SK-N-SH (cell line): ENCODE measurements at regions not wholly inside any gene's neighbourhood (a gene's known extent, or its start where the extent isn't known, plus 50 kb on each side); places are given as distances from the start of the nearest gene placed in this dataset.

ENCODE experiments used
- CTCF ChIA-PET: fragments of 300-600, 350-600 bp; formaldehyde crosslinking; extraction: SDS; loops from one replicate; lab custom pipeline; 2021; lab: Yijun Ruan, JAX
- POLR2A ChIA-PET: fragments of 350-600 bp; sonication (Branson Sonifier 250); formaldehyde crosslinking; extraction: SDS; loops from one replicate; lab custom pipeline; 2020; ENCODE audit warnings: antibody characterized with exemption, inconsistent platforms; lab: Yijun Ruan, JAX
- DNase-seq: peaks from one replicate; pipeline ENCODE4 v3.0.0; 2012
- H2AFZ ChIP-seq: fragments of 200-600 bp; sonication (generic); 2 replicates; pipeline ENCODE4 v1.8.1; 2016; ENCODE audit warnings: antibody characterized with exemption, mild to moderate bottlenecking, low read depth
- H3F3A ChIP-seq: fragments of 200-600 bp; sonication (generic); replicated peaks from 2 replicates; pipeline ENCODE3; 2016; ENCODE audit warnings: antibody characterized with exemption, mild to moderate bottlenecking; ENCODE audit not compliant: insufficient read depth
- H3K27ac ChIP-seq, 2 experiments: fragments of 200-500 bp in 1 of 2; fragments of 200-600 bp in 1 of 2; sonication (Bioruptor generic) in 1 of 2; sonication (generic), shearing (Covaris generic) in 1 of 2; 2 replicates each; pipeline versions ENCODE4 v1.5.1 to v1.6.1; 2014 to 2016; ENCODE audit warnings: low read depth in 2 of 2, inconsistent platforms in 1 of 2, low read length in 1 of 2, mild to moderate bottlenecking in 1 of 2, mixed read lengths in 1 of 2
- H3K27me3 ChIP-seq: fragments of 200-600 bp; sonication (generic), shearing (Covaris generic); 2 replicates; pipeline ENCODE4 v1.6.1; 2016; ENCODE audit warnings: mixed run types; ENCODE audit not compliant: insufficient read depth
- H3K36me3 ChIP-seq, 2 experiments: fragments of 200-500 bp in 1 of 2; fragments of 200-600 bp in 1 of 2; sonication (Bioruptor generic) in 1 of 2; sonication (generic) in 1 of 2; replicated peaks in 1 of 2; 2 replicates each; pipeline versions ENCODE3 to v1.5.1; 2014 to 2016; ENCODE audit warnings: low read length in 1 of 2, mild to moderate bottlenecking in 1 of 2; ENCODE audit not compliant: insufficient read depth in 2 of 2, control insufficient read depth in 1 of 2
- H3K4me1 ChIP-seq, 2 experiments: fragments of 200-500 bp in 1 of 2; fragments of 200-600 bp in 1 of 2; sonication (Bioruptor generic) in 1 of 2; sonication (generic), shearing (Covaris generic) in 1 of 2; 2 replicates each; pipeline versions ENCODE4 v1.5.1 to v1.6.1; 2014 to 2016; ENCODE audit warnings: low read depth in 1 of 2, low read length in 1 of 2, mixed run types in 1 of 2; ENCODE audit not compliant: insufficient read depth in 2 of 2, control insufficient read depth in 1 of 2
- H3K4me2 ChIP-seq: fragments of 200-600 bp; sonication (generic), shearing (Covaris generic); 2 replicates; pipeline ENCODE4 v1.6.1; 2017; ENCODE audit warnings: mixed run types
- H3K4me3 ChIP-seq, 2 experiments: fragments of 200-500 bp in 1 of 2; fragments of 200-600 bp in 1 of 2; sonication (Bioruptor generic) in 1 of 2; sonication (generic), shearing (Covaris generic) in 1 of 2; 2 replicates each; pipeline versions ENCODE4 v1.5.1 to v1.8.1; 2014 to 2016; ENCODE audit warnings: low read depth in 2 of 2, inconsistent platforms in 1 of 2, low read length in 1 of 2, mild to moderate bottlenecking in 1 of 2, mixed read lengths in 1 of 2, moderate library complexity in 1 of 2
- H3K79me2 ChIP-seq: fragments of 200-600 bp; sonication (generic); 2 replicates; pipeline ENCODE4 v1.8.1; 2017; ENCODE audit warnings: mild to moderate bottlenecking; ENCODE audit not compliant: insufficient read depth
- H3K9ac ChIP-seq: fragments of 200-600 bp; sonication (generic); 2 replicates; pipeline ENCODE4 v1.6.1; 2017; ENCODE audit warnings: mixed run types
- H3K9me2 ChIP-seq: fragments of 200-600 bp; sonication (generic); 2 replicates; pipeline ENCODE4 v1.6.1; 2017; ENCODE audit warnings: mixed run types
- H3K9me3 ChIP-seq: fragments of 200-600 bp; sonication (generic); 2 replicates; pipeline ENCODE4 v1.6.1; 2017; ENCODE audit warnings: mixed run types, mild to moderate bottlenecking, moderate library complexity
- H4K20me1 ChIP-seq: fragments of 200-600 bp; sonication (generic); 2 replicates; pipeline ENCODE4 v1.6.1; 2017; ENCODE audit warnings: mild to moderate bottlenecking, mixed run types; ENCODE audit not compliant: insufficient read depth
- CTCF ChIP-seq: fragments of 200-600 bp; sonication (generic); IDR thresholded peaks from 2 replicates; pipeline ENCODE4 v1.6.1; 2017; ENCODE audit warnings: antibody characterized with exemption, mild to moderate bottlenecking, moderate library complexity
- EZH2phosphoT487 ChIP-seq: fragments of 200-600 bp; sonication (generic); IDR thresholded peaks from 2 replicates; pipeline ENCODE4 v1.6.1; 2017; ENCODE audit warnings: low read depth, mixed run types, mild to moderate bottlenecking, antibody characterized with exemption, moderate library complexity, borderline replicate concordance
- FOXJ3 ChIP-seq: sonication (generic); formaldehyde crosslinking; IDR thresholded peaks from 2 replicates; pipeline ENCODE4 v1.5.1; 2020; ENCODE audit warnings: mild to moderate bottlenecking, missing genetic modification reagents
- GATA2 ChIP-seq: sonication (generic); formaldehyde crosslinking; IDR thresholded peaks from 2 replicates; pipeline ENCODE4 v1.5.0; 2020; ENCODE audit warnings: mild to moderate bottlenecking, missing genetic modification reagents
- IRF3 ChIP-seq: fragments of 150-350 bp; IDR thresholded peaks from 2 replicates; pipeline ENCODE4 v1.6.1; 2016; ENCODE audit warnings: mild to moderate bottlenecking, low read depth, low read length
- JUND ChIP-seq: IDR thresholded peaks from 2 replicates; pipeline ENCODE4 v1.4.0; 2012
- NFIC ChIP-seq: IDR thresholded peaks from 2 replicates; pipeline ENCODE4 v1.4.0; 2012; ENCODE audit warnings: borderline replicate concordance
- NRF1 ChIP-seq: IDR thresholded peaks from 2 replicates; pipeline ENCODE4 v1.6.1; 2012; ENCODE audit warnings: low read depth, mild to moderate bottlenecking, low read length
- POLR2AphosphoS5 ChIP-seq: IDR thresholded peaks from 2 replicates; pipeline ENCODE4 v1.6.1; 2012; ENCODE audit warnings: low read depth, low read length
- REST ChIP-seq: IDR thresholded peaks from 2 replicates; pipeline ENCODE4 v1.6.1; 2012; ENCODE audit warnings: mild to moderate bottlenecking, low read depth, low read length, moderate library complexity
- TAF1 ChIP-seq: IDR thresholded peaks from 2 replicates; pipeline ENCODE4 v1.6.1; 2012; ENCODE audit warnings: low read depth, mild to moderate bottlenecking, low read length, moderate library complexity, borderline replicate concordance
- TEAD4 ChIP-seq: IDR thresholded peaks from 2 replicates; pipeline ENCODE4 v1.4.0; 2012; ENCODE audit warnings: mild to moderate bottlenecking, borderline replicate concordance; ENCODE audit not compliant: insufficient read depth
- YY1 ChIP-seq: IDR thresholded peaks from 2 replicates; pipeline ENCODE4 v1.4.0; 2012; ENCODE audit warnings: low read depth, mild to moderate bottlenecking
- ZBTB33 ChIP-seq: IDR thresholded peaks from 2 replicates; pipeline ENCODE4 v1.4.0; 2012; ENCODE audit warnings: low read depth, borderline replicate concordance
- WGBS: methylation state at CpG from one replicate; pipeline ENCODE4 v1.1.6; 2017; ENCODE audit warnings: low lambda C conversion rate; 5-methylcytosine and 5-hydroxymethylcytosine counted together

GRCh38 chr17:14873540-14873939 is 391.6 kb downstream of the PMP22 start:
- CTCF ChIA-PET: no interaction called here
- Histone ChIP-seq H3K9me3 (no peaks in the 10 kb centered on the region), H3K4me1 (no peaks in the 10 kb centered on the region), H3K4me2 (no peak overlapping the region), H3K79me2 (no peaks in the 10 kb centered on the region), H3K36me3 (no peaks in the 10 kb centered on the region), H3K27me3 (no peaks in the 10 kb centered on the region), H4K20me1 (no peaks in the 10 kb centered on the region), H3K27ac (no peak overlapping the region), H3K9me2 (no peaks in the 10 kb centered on the region), H3K9ac (no peak overlapping the region), H3K4me3 (no peak overlapping the region), H3F3A (no peaks in the 10 kb centered on the region), H2AFZ (no peak overlapping the region)
- 11% methylated on average over 3 of the region's 3 CpGs for WGBS
- no peak for DNase-seq
- POLR2A ChIA-PET: no interaction called here
- TF ChIP-seq NRF1: no peak
- no peak for TF ChIP-seq EZH2phosphoT487
- no peak for TF ChIP-seq YY1

- Histone ChIP-seq H3K4me1 (no peaks in the 10 kb centered on the region), H3K4me2 (no peak overlapping the region), H3K79me2 (no peaks in the 10 kb centered on the region), H2AFZ (no peak overlapping the region), H4K20me1 (no peaks in the 10 kb centered on the region), H3K9me3 (no peaks in the 10 kb centered on the region), H3K9me2 (no peaks in the 10 kb centered on the region), H3K27ac (no peak overlapping the region), H3K36me3 (no peaks in the 10 kb centered on the region), H3K9ac (no peak overlapping the region), H3K4me3 (no peak overlapping the region), H3K27me3 (no peaks in the 10 kb centered on the region), H3F3A (no peaks in the 10 kb centered on the region)
- TF ChIP-seq GATA2 (CRISPR knock-in tag) (no peak), NFIC (no peak), POLR2AphosphoS5 (no peak), TEAD4 (no peak), CTCF (no peak), YY1 (no peak)
- POLR2A ChIA-PET: no interaction called here
- WGBS: 3% methylated on average over 2 of the region's 2 CpGs
- DNase-seq: no peak
- CTCF ChIA-PET: no interaction called here
Measured at GRCh38 chr17:14871921-14872320, 393.2 kb downstream of the PMP22 start.

- H3K4me1 ChIP-seq: no peaks in the 10 kb centered on the region
- 3% methylated on average over 7 of the region's 7 CpGs for WGBS
- H3K9me2 ChIP-seq: no peaks in the 10 kb centered on the region
- H3K4me2 ChIP-seq: no peak overlapping the region
- no peaks in the 10 kb centered on the region for H3K27me3 ChIP-seq
- no peaks in the 10 kb centered on the region for H3F3A ChIP-seq
- H3K4me3 ChIP-seq: no peak overlapping the region
- H2AFZ ChIP-seq: no peak overlapping the region
- ChIA-PET POLR2A (no interaction called here), CTCF (no interaction called here)
- no peak overlapping the region for H3K27ac ChIP-seq
- no peak overlapping the region for H3K9ac ChIP-seq
- no peak for DNase-seq
- no peaks in the 10 kb centered on the region for H4K20me1 ChIP-seq
- no peaks in the 10 kb centered on the region for H3K9me3 ChIP-seq
- H3K36me3 ChIP-seq: no peaks in the 10 kb centered on the region
- no peaks in the 10 kb centered on the region for H3K79me2 ChIP-seq
- TF ChIP-seq FOXJ3 (CRISPR knock-in tag) (no peak), ZBTB33 (no peak), REST (no peak), TAF1 (no peak), IRF3 (no peak), JUND (no peak), GATA2 (CRISPR knock-in tag) (no peak), TEAD4 (no peak)
Measured at GRCh38 chr17:14866266-14866665, 398.9 kb downstream of the PMP22 start.
